Spleen (tissue), 11 donors: ENCODE measurements at regions not wholly inside any gene's neighbourhood (a gene's known extent, or its start where the extent isn't known, plus 50 kb on each side); places are given as distances from the start of the nearest gene placed in this dataset.

Source experiments
- DNase-seq: peaks from one replicate; pipeline ENCODE4 v3.0.0-alpha.2; 2020
- H3K27ac ChIP-seq, 8 donors: fragments of 200-600 bp; sonication (generic) in 7 of 8; 1 replicate in 4 of 8; 2 replicates in 4 of 8; pipeline versions ENCODE4 v1.5.0 to v1.8.0; 2016 to 2021; ENCODE audit warnings: inconsistent platforms in 4 of 8, mild to moderate bottlenecking in 4 of 8, moderate library complexity in 1 of 8
- H3K27me3 ChIP-seq, 7 donors: fragments of 200-600 bp; sonication (generic) in 6 of 7; replicated peaks in 1 of 7; 1 replicate in 4 of 7; 2 replicates in 3 of 7; pipeline versions ENCODE4 v1.5.0 to v1.8.0; 2016 to 2021; ENCODE audit warnings: inconsistent platforms in 3 of 7, mild to moderate bottlenecking in 1 of 7
- H3K36me3 ChIP-seq, 6 donors: fragments of 200-600 bp; sonication (generic) in 5 of 6; 1 replicate in 4 of 6; 2 replicates in 2 of 6; pipeline versions ENCODE4 v1.5.0 to v1.8.0; 2016 to 2021; ENCODE audit warnings: inconsistent platforms in 2 of 6
- H3K4me1 ChIP-seq, 6 donors: fragments of 200-600 bp; sonication (generic) in 5 of 6; 1 replicate in 3 of 6; 2 replicates in 3 of 6; pipeline versions ENCODE4 v1.5.0 to v1.8.0; 2016 to 2021; ENCODE audit warnings: inconsistent platforms in 3 of 6
- H3K4me3 ChIP-seq, 8 donors: fragments of 200-600 bp; sonication (generic) in 7 of 8; 1 replicate in 4 of 8; 2 replicates in 4 of 8; pipeline versions ENCODE4 v1.5.0 to v1.8.0; 2016 to 2021; ENCODE audit warnings: inconsistent platforms in 4 of 8, mild to moderate bottlenecking in 4 of 8, moderate library complexity in 2 of 8
- H3K9me3 ChIP-seq, 8 donors: fragments of 200-600 bp; sonication (generic) in 7 of 8; 1 replicate in 4 of 8; 2 replicates in 4 of 8; pipeline versions ENCODE4 v1.5.0 to v1.8.0; 2016 to 2021; ENCODE audit warnings: inconsistent platforms in 4 of 8
- CTCF ChIP-seq, 11 experiments: fragments of 200-600 bp in 7 of 11; fragments of 450-650 bp in 4 of 11; sonication (generic) in 4 of 11; IDR thresholded peaks in 8 of 11; conservative IDR thresholded peaks in 3 of 11; 1 replicate in 7 of 11; 2 replicates in 4 of 11; pipeline versions ENCODE4 v1.4.0 to v1.8.0; 2016 to 2021; ENCODE audit warnings: antibody characterized with exemption in 11 of 11, inconsistent platforms in 4 of 11, mild to moderate bottlenecking in 1 of 11
- POLR2A ChIP-seq, 3 donors: fragments of 450-650 bp; IDR thresholded peaks; one replicate each; pipeline ENCODE4 v1.5.1; 2017; ENCODE audit warnings: antibody characterized with exemption in 3 of 3, mild to moderate bottlenecking in 1 of 3
- POLR2AphosphoS5 ChIP-seq, 3 donors: sonication (generic); formaldehyde crosslinking; IDR thresholded peaks; one replicate each; pipeline ENCODE4 v1.5.1; 2017; ENCODE audit warnings: antibody characterized with exemption in 3 of 3
- WGBS, 5 donors: extraction: QIAGEN DNeasy Blood & Tissue Kit in 3 of 5; methylation state at CpG; one replicate each; pipeline versions ENCODE4 v1.1.5 to v1.1.7; 2013 to 2018; 5-methylcytosine and 5-hydroxymethylcytosine counted together
- intact Hi-C: fragments of 100-400 bp; cut with DNase I; formaldehyde crosslinking; loops from one replicate; pipeline ENCODE4 v1.15.0; 2023; ENCODE audit warnings: low total_unique reads
- donor health status: healthy with polysubstance abuse.
- donor health status: DM: no; HTN: no; CAD: no; lungs with moderate emphysema.
- donor health status: DM: no; HTN: no; CAD: no.
- donor health status: Bipolar disorder and iron deficiency.
- donor health status: healthy.
- donor health status: DM: no; HTN: no; CAD: no.
- donor health status: DM: yes; HTN: yes; CAD: no.

- H3K27me3 ChIP-seq: no peaks in the 10 kb centered on the region
- peaks cover 0 to 15% (median 0%) of the 10 kb centered on the region in 6 donors for H3K4me1 ChIP-seq
- intact Hi-C loops: no loop called here
- no peak overlapping the region for H3K4me3 ChIP-seq
- peaks cover 0 to 5% (median 0%) of the 10 kb centered on the region in 8 donors for H3K9me3 ChIP-seq
- no peak for TF ChIP-seq POLR2A (IDR thresholded peaks at IDR 0.05)
- TF ChIP-seq CTCF (IDR thresholded peaks at IDR 0.05 in 8 of 11, conservative IDR thresholded peaks at IDR 0.05 in 3 of 11): no peak
- peak in 2 of 3 donors; percentile 38 to 54 for TF ChIP-seq POLR2AphosphoS5 (IDR thresholded peaks at IDR 0.05)
- peak overlapping the region in 6 of 8 donors; percentile 11 to 75 (median 53) for H3K27ac ChIP-seq
- H3K36me3 ChIP-seq: no peaks in the 10 kb centered on the region
- DNase-seq: no peak
- 80 to 87% (median 81%) methylated on average over 5 of the region's 5 CpGs for WGBS, 5 donors
These were observed 186.2 kb upstream of the BMPER start for GRCh38 chr7:33719059-33719581.

- no peaks in the 10 kb centered on the region for H3K27me3 ChIP-seq
- TF ChIP-seq CTCF (IDR thresholded peaks at IDR 0.05 in 8 of 11, conservative IDR thresholded peaks at IDR 0.05 in 3 of 11) (no peak), POLR2AphosphoS5 (IDR thresholded peaks at IDR 0.05) (no peak), POLR2A (IDR thresholded peaks at IDR 0.05) (no peak)
- WGBS, 5 donors: 93 to 97% (median 94%) methylated on average over 4 of the region's 4 CpGs
- H3K36me3 ChIP-seq: no peaks in the 10 kb centered on the region
- intact Hi-C loops: no loop called here
- H3K9me3 ChIP-seq: peaks cover 0 to 5% (median 0%) of the 10 kb centered on the region in 8 donors
- no peak overlapping the region for H3K4me3 ChIP-seq
- DNase-seq: no peak
- peaks cover 0 to 20% (median 0%) of the 10 kb centered on the region in 6 donors for H3K4me1 ChIP-seq
- peak overlapping the region in 1 of 8 donors; percentile 64 for H3K27ac ChIP-seq
These were observed 185.2 kb upstream of the BMPER start for GRCh38 chr7:33720139-33720538.

GRCh38 chr7:33720870-33721269 lies 184.5 kb upstream of the BMPER start:
- peaks cover 0 to 5% (median 0%) of the 10 kb centered on the region in 8 donors for H3K9me3 ChIP-seq
- intact Hi-C loops: no loop called here
- WGBS, 5 donors: 77 to 90% (median 81%) methylated on average over 3 of the region's 3 CpGs
- no peaks in the 10 kb centered on the region for H3K27me3 ChIP-seq
- H3K4me3 ChIP-seq: no peak overlapping the region
- H3K36me3 ChIP-seq: no peaks in the 10 kb centered on the region
- H3K4me1 ChIP-seq: peaks cover 0 to 27% (median 2%) of the 10 kb centered on the region in 6 donors
- TF ChIP-seq CTCF (IDR thresholded peaks at IDR 0.05 in 8 of 11, conservative IDR thresholded peaks at IDR 0.05 in 3 of 11) (no peak), POLR2AphosphoS5 (IDR thresholded peaks at IDR 0.05) (no peak), POLR2A (IDR thresholded peaks at IDR 0.05) (no peak)
- no peak for DNase-seq
- H3K27ac ChIP-seq: peak overlapping the region in 1 of 8 donors; percentile 8

- intact Hi-C loops: no loop called here
- Histone ChIP-seq H3K4me1 (peaks cover 0 to 27% (median 2%) of the 10 kb centered on the region in 6 donors), H3K36me3 (no peaks in the 10 kb centered on the region), H3K9me3 (peaks cover 0 to 5% (median 0%) of the 10 kb centered on the region in 8 donors), H3K27me3 (no peaks in the 10 kb centered on the region), H3K4me3 (no peak overlapping the region), H3K27ac (peak overlapping the region in 1 of 8 donors; percentile 0)
- 68 to 87% (median 80%) methylated on average over 4 of the region's 4 CpGs for WGBS, 5 donors
- DNase-seq: no peak
- TF ChIP-seq POLR2AphosphoS5 (IDR thresholded peaks at IDR 0.05) (no peak), POLR2A (IDR thresholded peaks at IDR 0.05) (no peak), CTCF (IDR thresholded peaks at IDR 0.05 in 8 of 11, conservative IDR thresholded peaks at IDR 0.05 in 3 of 11) (no peak)
These were observed 183.4 kb upstream of the BMPER start for GRCh38 chr7:33721895-33722294.
